GM18505 (cell line): ENCODE measurements at regions not wholly inside any gene's neighbourhood (a gene's known extent, or its start where the extent isn't known, plus 50 kb on each side); places are given as distances from the start of the nearest gene placed in this dataset.

Experiments
- ATAC-seq: cut with Tn5 transposase; IDR thresholded peaks from one replicate; pipeline ENCODE4 v1.9.1; 2021; ENCODE audit not compliant: unreplicated experiment
- POLR2A ChIP-seq: IDR thresholded peaks from 4 replicates; pipeline ENCODE4 v1.6.1; 2011; ENCODE audit warnings: borderline replicate concordance; ENCODE audit not compliant: insufficient read depth, insufficient read length; ENCODE audit errors: extremely low read depth

GRCh38 chr2:150107170-150107569 is 380.3 kb downstream of the RND3 start:
- TF ChIP-seq POLR2A, result no peak
- no peak for ATAC-seq

GRCh38 chr2:150101947-150102346 is 385.5 kb downstream of the RND3 start:
- TF ChIP-seq POLR2A, result no peak
- no peak for ATAC-seq

GRCh38 chr2:150100834-150101233 is 386.6 kb downstream of the RND3 start:
- TF ChIP-seq POLR2A, result no peak
- ATAC-seq, result no peak

GRCh38 chr2:150100336-150100735 is 387.1 kb downstream of the RND3 start:
- TF ChIP-seq POLR2A, result no peak
- ATAC-seq, result no peak

- ATAC-seq, result no peak
- no peak for TF ChIP-seq POLR2A
Measured at GRCh38 chr2:150099805-150100204, 387.7 kb downstream of the RND3 start.

- no peak for ATAC-seq
- no peak for TF ChIP-seq POLR2A
Measured at GRCh38 chr2:150097901-150098531, 389.5 kb downstream of the RND3 start.

- ATAC-seq, result no peak
- no peak for TF ChIP-seq POLR2A
Measured at GRCh38 chr2:150097402-150097801, 390.1 kb downstream of the RND3 start.

GRCh38 chr2:150095361-150096095 is 391.9 kb downstream of the RND3 start:
- ATAC-seq, result no peak
- no peak for TF ChIP-seq POLR2A

- ATAC-seq, result no peak
Measured at GRCh38 chr2:150091846-150092245, 395.6 kb downstream of the RND3 start.

GRCh38 chr2:150090031-150090430 is 397.4 kb downstream of the RND3 start:
- no peak for TF ChIP-seq POLR2A
- no peak for ATAC-seq

More at GRCh38 chr2:150091846-150092245, 395.6 kb downstream of the RND3 start:
- TF ChIP-seq POLR2A, result no peak

GRCh38 chr2:150088538-150088937 is 398.9 kb downstream of the RND3 start:
- ATAC-seq, result no peak
- no peak for TF ChIP-seq POLR2A

- no peak for TF ChIP-seq POLR2A
- no peak for ATAC-seq
Measured at GRCh38 chr2:150085478-150085877, 402.0 kb downstream of the RND3 start.

GRCh38 chr2:150081775-150082481 is 405.5 kb downstream of the RND3 start:
- no peak for ATAC-seq
- no peak for TF ChIP-seq POLR2A

- no peak for ATAC-seq
- TF ChIP-seq POLR2A, result no peak
Measured at GRCh38 chr2:150076281-150076680, 411.2 kb downstream of the RND3 start.
